ENCODE measurements at regions not wholly inside any gene's neighbourhood (a gene's known extent, or its start where the extent isn't known, plus 50 kb on each side); places are given as distances from the start of the nearest gene placed in this dataset.

DNA sequence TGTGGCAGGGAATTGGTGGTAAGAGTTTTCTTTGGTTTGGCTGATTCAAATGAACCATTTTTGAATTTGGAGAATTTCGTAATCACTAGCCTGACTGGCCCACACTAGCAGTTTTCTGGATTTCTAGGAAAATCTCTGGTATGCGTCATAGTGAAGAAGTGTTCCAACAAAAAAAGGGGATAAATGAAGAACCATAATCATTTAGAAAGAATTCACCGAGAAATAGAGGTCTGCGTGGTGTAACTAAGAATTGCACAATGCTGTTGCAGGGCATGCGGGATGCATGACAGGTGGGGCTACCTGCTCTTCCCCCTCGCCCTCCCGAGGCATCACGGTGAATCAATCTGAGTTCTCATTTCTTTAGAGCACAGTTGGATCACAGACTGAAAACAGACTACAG lies 232.3 kb upstream of the PAPPA start:
- H3K9ac ChIP-seq: no peak overlapping the region
- H3K79me2 ChIP-seq (ENCODE audit: insufficient read depth, low read depth): no peaks in the 10 kb centered on the region
- H3K4me3 ChIP-seq (IDR thresholded peaks at IDR 0.05; ENCODE audit: insufficient read depth, low read depth, low read length): no peak overlapping the region
- no peak overlapping the region for H2AFZ ChIP-seq (ENCODE audit: low read depth)
- H3K27me3 ChIP-seq (ENCODE audit: insufficient read depth, low read depth): no peaks in the 10 kb centered on the region
- no peaks in the 10 kb centered on the region for H3K36me3 ChIP-seq (ENCODE audit: insufficient read depth)
- H3K4me1 ChIP-seq (ENCODE audit: low read depth, poor library complexity, severe bottlenecking): no peaks in the 10 kb centered on the region
- no peaks in the 10 kb centered on the region for H4K20me1 ChIP-seq (ENCODE audit: insufficient read depth)
- H3K27ac ChIP-seq: no peak overlapping the region
- no peak overlapping the region for H3K4me2 ChIP-seq
- TF ChIP-seq, protein P1, sequence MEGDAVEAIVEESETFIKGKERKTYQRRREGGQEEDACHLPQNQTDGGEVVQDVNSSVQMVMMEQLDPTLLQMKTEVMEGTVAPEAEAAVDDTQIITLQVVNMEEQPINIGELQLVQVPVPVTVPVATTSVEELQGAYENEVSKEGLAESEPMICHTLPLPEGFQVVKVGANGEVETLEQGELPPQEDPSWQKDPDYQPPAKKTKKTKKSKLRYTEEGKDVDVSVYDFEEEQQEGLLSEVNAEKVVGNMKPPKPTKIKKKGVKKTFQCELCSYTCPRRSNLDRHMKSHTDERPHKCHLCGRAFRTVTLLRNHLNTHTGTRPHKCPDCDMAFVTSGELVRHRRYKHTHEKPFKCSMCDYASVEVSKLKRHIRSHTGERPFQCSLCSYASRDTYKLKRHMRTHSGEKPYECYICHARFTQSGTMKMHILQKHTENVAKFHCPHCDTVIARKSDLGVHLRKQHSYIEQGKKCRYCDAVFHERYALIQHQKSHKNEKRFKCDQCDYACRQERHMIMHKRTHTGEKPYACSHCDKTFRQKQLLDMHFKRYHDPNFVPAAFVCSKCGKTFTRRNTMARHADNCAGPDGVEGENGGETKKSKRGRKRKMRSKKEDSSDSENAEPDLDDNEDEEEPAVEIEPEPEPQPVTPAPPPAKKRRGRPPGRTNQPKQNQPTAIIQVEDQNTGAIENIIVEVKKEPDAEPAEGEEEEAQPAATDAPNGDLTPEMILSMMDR (conservative IDR thresholded peaks at IDR 0.05; ENCODE audit: low read depth, low read length): no peak

- Histone ChIP-seq H3K9ac (no peak overlapping the region), H4K20me1 (ENCODE audit: insufficient read depth) (no peaks in the 10 kb centered on the region), H2AFZ (ENCODE audit: low read depth) (no peak overlapping the region), H3K4me3 (IDR thresholded peaks at IDR 0.05; ENCODE audit: insufficient read depth, low read depth, low read length) (no peak overlapping the region), H3K4me2 (no peak overlapping the region), H3K4me1 (ENCODE audit: low read depth, poor library complexity, severe bottlenecking) (no peaks in the 10 kb centered on the region), H3K27me3 (ENCODE audit: insufficient read depth, low read depth) (no peaks in the 10 kb centered on the region), H3K27ac (no peak overlapping the region), H3K36me3 (ENCODE audit: insufficient read depth) (no peaks in the 10 kb centered on the region), H3K79me2 (ENCODE audit: insufficient read depth, low read depth) (no peaks in the 10 kb centered on the region)
- TF ChIP-seq, protein P1 (conservative IDR thresholded peaks at IDR 0.05; ENCODE audit: low read depth, low read length): no peak
Observed at GRCh38 chr9:115922444-115922843, 231.1 kb upstream of the PAPPA start.

GRCh38 chr9:115923410-115923809 lies 230.2 kb upstream of the PAPPA start:
- no peak overlapping the region for H2AFZ ChIP-seq (ENCODE audit: low read depth)

GRCh38 chr9:115923903-115924668 lies 229.5 kb upstream of the PAPPA start:
- H3K36me3 ChIP-seq (ENCODE audit: insufficient read depth): no peaks in the 10 kb centered on the region
- H3K27ac ChIP-seq: no peak overlapping the region
- H4K20me1 ChIP-seq (ENCODE audit: insufficient read depth): no peaks in the 10 kb centered on the region
- no peaks in the 10 kb centered on the region for H3K4me1 ChIP-seq (ENCODE audit: low read depth, poor library complexity, severe bottlenecking)
- H3K4me3 ChIP-seq (IDR thresholded peaks at IDR 0.05; ENCODE audit: insufficient read depth, low read depth, low read length): no peak overlapping the region
- TF ChIP-seq, protein P1 (conservative IDR thresholded peaks at IDR 0.05; ENCODE audit: low read depth, low read length): no peak
- no peak overlapping the region for H2AFZ ChIP-seq (ENCODE audit: low read depth)
- H3K9ac ChIP-seq: no peak overlapping the region
- H3K4me2 ChIP-seq: no peak overlapping the region
- H3K27me3 ChIP-seq (ENCODE audit: insufficient read depth, low read depth): no peaks in the 10 kb centered on the region
- no peaks in the 10 kb centered on the region for H3K79me2 ChIP-seq (ENCODE audit: insufficient read depth, low read depth)

More at GRCh38 chr9:115923410-115923809, 230.2 kb upstream of the PAPPA start:
- Histone ChIP-seq H3K4me2 (no peak overlapping the region), H4K20me1 (ENCODE audit: insufficient read depth) (no peaks in the 10 kb centered on the region), H3K79me2 (ENCODE audit: insufficient read depth, low read depth) (no peaks in the 10 kb centered on the region), H3K36me3 (ENCODE audit: insufficient read depth) (no peaks in the 10 kb centered on the region), H3K9ac (no peak overlapping the region), H3K27me3 (ENCODE audit: insufficient read depth, low read depth) (no peaks in the 10 kb centered on the region), H3K4me1 (ENCODE audit: low read depth, poor library complexity, severe bottlenecking) (no peaks in the 10 kb centered on the region), H3K4me3 (IDR thresholded peaks at IDR 0.05; ENCODE audit: insufficient read depth, low read depth, low read length) (no peak overlapping the region), H3K27ac (no peak overlapping the region)
- TF ChIP-seq, protein P1 (conservative IDR thresholded peaks at IDR 0.05; ENCODE audit: low read depth, low read length): no peak
